ENCODE measurements at regions not wholly inside any gene's neighbourhood (a gene's known extent, or its start where the extent isn't known, plus 50 kb on each side); places are given as distances from the start of the nearest gene placed in this dataset.

GRCh38 chr10:113441220-113441619 lies 111.6 kb upstream of the HABP2 start:
- FAIRE-seq, result no peak
- DNase-seq (ENCODE audit: insufficient read length), result no peak
- no peak for TF ChIP-seq POLR2AphosphoS5 (IDR thresholded peaks at IDR 0.05; ENCODE audit: low read depth, low read length)
- no peak for TF ChIP-seq POLR2A (IDR thresholded peaks at IDR 0.05; ENCODE audit: low read depth, low read length)
- TF ChIP-seq TAF1 (IDR thresholded peaks at IDR 0.05; ENCODE audit: borderline replicate concordance, low read depth, low read length), result no peak

GRCh38 chr10:113441686-113442270 lies 111.1 kb upstream of the HABP2 start:
- DNase-seq (ENCODE audit: insufficient read length) (no peak), FAIRE-seq (no peak)
- TF ChIP-seq TAF1 (IDR thresholded peaks at IDR 0.05; ENCODE audit: borderline replicate concordance, low read depth, low read length) (no peak), POLR2AphosphoS5 (IDR thresholded peaks at IDR 0.05; ENCODE audit: low read depth, low read length) (no peak), POLR2A (IDR thresholded peaks at IDR 0.05; ENCODE audit: low read depth, low read length) (no peak)

GRCh38 chr10:113442336-113442735 lies 110.5 kb upstream of the HABP2 start:
- no peak for FAIRE-seq

GRCh38 chr10:113443141-113443925 lies 109.5 kb upstream of the HABP2 start:
- FAIRE-seq, result no peak

More at GRCh38 chr10:113442336-113442735, 110.5 kb upstream of the HABP2 start:
- DNase-seq (ENCODE audit: insufficient read length), result no peak
- TF ChIP-seq POLR2A (IDR thresholded peaks at IDR 0.05; ENCODE audit: low read depth, low read length), result no peak
- TF ChIP-seq POLR2AphosphoS5 (IDR thresholded peaks at IDR 0.05; ENCODE audit: low read depth, low read length), result no peak
- no peak for TF ChIP-seq TAF1 (IDR thresholded peaks at IDR 0.05; ENCODE audit: borderline replicate concordance, low read depth, low read length)

GRCh38 chr10:113444766-113445365 lies 108.0 kb upstream of the HABP2 start:
- DNase-seq (ENCODE audit: insufficient read length) (no peak), FAIRE-seq (no peak)
- TF ChIP-seq POLR2A (IDR thresholded peaks at IDR 0.05; ENCODE audit: low read depth, low read length) (no peak), POLR2AphosphoS5 (IDR thresholded peaks at IDR 0.05; ENCODE audit: low read depth, low read length) (no peak), TAF1 (IDR thresholded peaks at IDR 0.05; ENCODE audit: borderline replicate concordance, low read depth, low read length) (no peak)

More at GRCh38 chr10:113443141-113443925, 109.5 kb upstream of the HABP2 start:
- TF ChIP-seq TAF1 (IDR thresholded peaks at IDR 0.05; ENCODE audit: borderline replicate concordance, low read depth, low read length), result no peak
- no peak for TF ChIP-seq POLR2A (IDR thresholded peaks at IDR 0.05; ENCODE audit: low read depth, low read length)
- no peak for TF ChIP-seq POLR2AphosphoS5 (IDR thresholded peaks at IDR 0.05; ENCODE audit: low read depth, low read length)
- DNase-seq (ENCODE audit: insufficient read length), result no peak

GRCh38 chr10:113445736-113446135 lies 107.1 kb upstream of the HABP2 start:
- FAIRE-seq (no peak), DNase-seq (ENCODE audit: insufficient read length) (no peak)
- TF ChIP-seq POLR2A (IDR thresholded peaks at IDR 0.05; ENCODE audit: low read depth, low read length), result no peak
- TF ChIP-seq POLR2AphosphoS5 (IDR thresholded peaks at IDR 0.05; ENCODE audit: low read depth, low read length), result no peak
- TF ChIP-seq TAF1 (IDR thresholded peaks at IDR 0.05; ENCODE audit: borderline replicate concordance, low read depth, low read length), result no peak

- DNase-seq (ENCODE audit: insufficient read length), result no peak
- no peak for FAIRE-seq
- no peak for TF ChIP-seq TAF1 (IDR thresholded peaks at IDR 0.05; ENCODE audit: borderline replicate concordance, low read depth, low read length)
- TF ChIP-seq POLR2AphosphoS5 (IDR thresholded peaks at IDR 0.05; ENCODE audit: low read depth, low read length), result no peak
- no peak for TF ChIP-seq POLR2A (IDR thresholded peaks at IDR 0.05; ENCODE audit: low read depth, low read length)
Observed at GRCh38 chr10:113446739-113447138, 106.1 kb upstream of the HABP2 start.

GRCh38 chr10:113447278-113447677 lies 105.6 kb upstream of the HABP2 start:
- FAIRE-seq, result no peak
- TF ChIP-seq POLR2AphosphoS5 (IDR thresholded peaks at IDR 0.05; ENCODE audit: low read depth, low read length) (no peak), POLR2A (IDR thresholded peaks at IDR 0.05; ENCODE audit: low read depth, low read length) (no peak), TAF1 (IDR thresholded peaks at IDR 0.05; ENCODE audit: borderline replicate concordance, low read depth, low read length) (no peak)
- no peak for DNase-seq (ENCODE audit: insufficient read length)

- FAIRE-seq, result no peak
- no peak for DNase-seq (ENCODE audit: insufficient read length)
- TF ChIP-seq TAF1 (IDR thresholded peaks at IDR 0.05; ENCODE audit: borderline replicate concordance, low read depth, low read length) (no peak), POLR2AphosphoS5 (IDR thresholded peaks at IDR 0.05; ENCODE audit: low read depth, low read length) (no peak), POLR2A (IDR thresholded peaks at IDR 0.05; ENCODE audit: low read depth, low read length) (no peak)
Observed at GRCh38 chr10:113449006-113449695, 103.7 kb upstream of the HABP2 start.

GRCh38 chr10:113450046-113450804 lies 102.6 kb upstream of the HABP2 start:
- DNase-seq (ENCODE audit: insufficient read length) (no peak), FAIRE-seq (no peak)
- no peak for TF ChIP-seq POLR2AphosphoS5 (IDR thresholded peaks at IDR 0.05; ENCODE audit: low read depth, low read length)
- TF ChIP-seq POLR2A (IDR thresholded peaks at IDR 0.05; ENCODE audit: low read depth, low read length), result no peak
- TF ChIP-seq TAF1 (IDR thresholded peaks at IDR 0.05; ENCODE audit: borderline replicate concordance, low read depth, low read length), result no peak

All from GM12892 (cell line).